WI38 (cell line): ENCODE measurements at regions not wholly inside any gene's neighbourhood (a gene's known extent, or its start where the extent isn't known, plus 50 kb on each side); places are given as distances from the start of the nearest gene placed in this dataset.
"Not testable (repeated sequence)": the region's sequence is repeated elsewhere in the genome, so short reads cannot be mapped to it uniquely, and the experiment has no call there.

Source experiments
- H3K4me3 ChIP-seq: 2 replicates; pipeline ENCODE4 v1.5.1; 2011; ENCODE audit warnings: low read depth, mild to moderate bottlenecking, control low read depth, low read length
- TF ChIP-seq, protein P1 (sequence below): IDR thresholded peaks from 2 replicates; pipeline ENCODE4 v1.5.1; 2012; ENCODE audit warnings: low read depth, mild to moderate bottlenecking, control low read depth, low read length

DNA sequence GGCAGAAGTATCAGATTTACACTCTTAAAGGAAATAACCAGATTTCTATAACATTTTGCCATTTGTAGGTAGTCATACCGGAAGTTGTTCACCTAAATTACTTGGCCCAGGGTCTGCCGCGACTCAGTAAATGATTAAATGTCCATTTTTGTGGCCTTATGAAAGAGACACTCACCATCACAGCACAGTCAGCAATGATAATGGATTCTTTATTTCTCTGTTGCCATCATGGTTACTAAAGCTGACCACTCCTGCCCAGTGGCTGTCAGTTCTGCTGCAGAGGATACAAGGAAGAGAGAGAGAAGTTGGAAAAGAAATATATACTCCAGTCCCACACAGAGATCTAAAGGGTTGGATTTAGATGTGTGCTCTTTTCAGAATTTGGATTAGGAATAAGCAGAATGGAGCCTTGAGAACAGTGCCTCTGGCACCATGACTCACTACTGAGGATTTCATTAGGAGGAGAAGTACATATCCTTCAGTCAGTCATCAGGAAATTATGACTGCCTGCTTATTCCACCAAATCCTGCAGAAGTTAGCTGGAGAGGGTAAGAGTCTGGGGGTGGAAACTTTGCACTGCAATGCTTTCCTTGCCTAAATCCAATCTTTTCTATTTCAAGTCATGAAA is 72.8 kb upstream of the EFNA5 start:
- H3K4me3 ChIP-seq, result no peak overlapping the region
- TF ChIP-seq, protein P1, sequence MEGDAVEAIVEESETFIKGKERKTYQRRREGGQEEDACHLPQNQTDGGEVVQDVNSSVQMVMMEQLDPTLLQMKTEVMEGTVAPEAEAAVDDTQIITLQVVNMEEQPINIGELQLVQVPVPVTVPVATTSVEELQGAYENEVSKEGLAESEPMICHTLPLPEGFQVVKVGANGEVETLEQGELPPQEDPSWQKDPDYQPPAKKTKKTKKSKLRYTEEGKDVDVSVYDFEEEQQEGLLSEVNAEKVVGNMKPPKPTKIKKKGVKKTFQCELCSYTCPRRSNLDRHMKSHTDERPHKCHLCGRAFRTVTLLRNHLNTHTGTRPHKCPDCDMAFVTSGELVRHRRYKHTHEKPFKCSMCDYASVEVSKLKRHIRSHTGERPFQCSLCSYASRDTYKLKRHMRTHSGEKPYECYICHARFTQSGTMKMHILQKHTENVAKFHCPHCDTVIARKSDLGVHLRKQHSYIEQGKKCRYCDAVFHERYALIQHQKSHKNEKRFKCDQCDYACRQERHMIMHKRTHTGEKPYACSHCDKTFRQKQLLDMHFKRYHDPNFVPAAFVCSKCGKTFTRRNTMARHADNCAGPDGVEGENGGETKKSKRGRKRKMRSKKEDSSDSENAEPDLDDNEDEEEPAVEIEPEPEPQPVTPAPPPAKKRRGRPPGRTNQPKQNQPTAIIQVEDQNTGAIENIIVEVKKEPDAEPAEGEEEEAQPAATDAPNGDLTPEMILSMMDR, result no peak

DNA sequence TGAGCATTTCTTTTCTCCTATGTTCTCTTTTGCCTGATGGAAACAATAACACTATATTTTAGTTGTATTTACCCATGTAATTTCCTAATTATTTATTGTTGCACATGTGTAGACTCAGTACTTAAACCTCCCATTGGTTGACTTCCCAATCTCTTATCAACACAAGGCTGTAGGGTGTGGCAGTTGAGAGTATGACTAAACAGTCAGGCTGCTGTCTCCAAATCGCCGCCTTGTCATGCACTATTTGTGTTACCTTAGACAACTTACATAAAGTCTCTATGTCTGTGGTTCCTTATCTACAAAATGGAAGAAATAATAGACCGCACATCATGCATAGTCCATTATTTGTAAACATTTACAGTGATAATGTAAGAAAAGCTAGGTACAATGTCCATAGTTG is 68.9 kb upstream of the EFNA5 start:
- TF ChIP-seq, protein P1, result no peak
- H3K4me3 ChIP-seq, result no peak overlapping the region

DNA sequence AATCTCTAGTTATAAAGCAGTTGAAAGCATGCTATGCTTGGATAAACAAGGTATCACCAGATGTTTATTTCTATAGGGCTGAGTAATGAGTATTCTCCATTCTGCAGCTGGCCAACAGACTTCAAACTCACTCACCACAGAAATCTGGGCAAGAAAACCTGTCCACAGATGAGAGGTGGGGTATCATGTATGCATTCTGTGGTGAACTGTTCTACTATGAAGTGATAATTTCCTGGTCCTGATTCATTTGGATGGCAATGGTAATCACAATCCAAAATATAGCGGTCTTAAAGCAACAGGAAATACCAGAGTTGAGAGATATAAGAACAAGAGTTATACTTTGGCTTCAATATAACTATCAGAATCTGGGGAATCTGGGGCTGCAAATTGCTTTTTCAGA is 65.9 kb upstream of the EFNA5 start:
- TF ChIP-seq, protein P1, result no peak
- no peak overlapping the region for H3K4me3 ChIP-seq

DNA sequence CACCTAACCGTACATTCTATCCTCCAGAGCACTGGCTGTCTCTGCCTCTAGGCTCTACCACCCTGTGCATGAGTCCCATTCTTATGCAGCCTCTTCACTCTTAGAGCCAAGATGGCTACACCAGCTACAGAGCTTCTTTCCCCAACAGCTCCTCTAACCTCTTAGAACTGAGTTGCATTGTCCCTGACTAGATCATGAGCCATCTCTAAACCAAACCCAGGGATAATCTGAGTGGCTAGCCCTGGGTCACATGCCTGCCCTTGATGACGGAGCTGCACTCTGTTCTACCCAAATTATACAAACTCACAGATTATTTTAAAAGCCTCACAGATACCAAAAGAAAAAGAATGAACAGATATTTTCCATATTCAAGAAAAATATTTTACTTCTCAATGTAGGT is 65.4 kb upstream of the EFNA5 start:
- H3K4me3 ChIP-seq, result not testable (repeated sequence)

DNA sequence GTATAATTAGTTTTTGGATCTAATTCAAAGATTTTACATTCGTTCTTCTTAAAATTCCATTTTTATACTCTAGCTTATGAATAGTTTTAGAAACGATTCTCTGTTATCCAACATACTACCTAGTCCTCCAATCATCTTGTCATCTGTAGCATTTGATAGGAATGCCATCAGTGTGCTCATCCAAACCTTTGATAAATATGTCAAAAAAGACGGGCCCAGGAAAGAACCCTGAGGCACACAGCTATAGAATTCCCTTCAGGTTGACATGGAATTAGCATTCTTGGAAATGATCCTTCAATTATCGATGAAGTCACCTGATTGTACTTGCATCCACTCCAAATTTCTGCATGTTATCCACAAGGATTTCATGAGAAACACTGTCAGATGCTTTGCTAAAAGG is 64.8 kb upstream of the EFNA5 start:
- TF ChIP-seq, protein P1, result no peak
- no peak overlapping the region for H3K4me3 ChIP-seq

DNA sequence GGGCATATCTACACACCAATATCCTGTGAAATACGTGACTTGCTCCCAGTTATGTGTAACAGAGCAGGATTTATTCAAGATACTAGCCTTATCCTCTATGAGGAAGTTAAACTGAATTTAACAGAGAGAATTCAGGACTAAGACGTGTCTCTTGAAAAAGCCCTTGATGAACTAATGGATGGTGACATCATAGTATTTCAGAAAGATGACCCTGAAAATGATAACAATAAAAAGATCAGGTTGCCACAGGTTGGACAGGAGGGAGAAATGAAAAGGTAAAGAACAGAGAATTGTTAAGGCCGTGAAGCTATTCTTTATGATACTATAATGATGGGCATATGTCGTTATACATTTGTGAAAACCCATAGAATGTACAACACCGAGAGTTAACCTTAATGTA is 56.2 kb upstream of the EFNA5 start:
- TF ChIP-seq, protein P1, result no peak
- no peak overlapping the region for H3K4me3 ChIP-seq

DNA sequence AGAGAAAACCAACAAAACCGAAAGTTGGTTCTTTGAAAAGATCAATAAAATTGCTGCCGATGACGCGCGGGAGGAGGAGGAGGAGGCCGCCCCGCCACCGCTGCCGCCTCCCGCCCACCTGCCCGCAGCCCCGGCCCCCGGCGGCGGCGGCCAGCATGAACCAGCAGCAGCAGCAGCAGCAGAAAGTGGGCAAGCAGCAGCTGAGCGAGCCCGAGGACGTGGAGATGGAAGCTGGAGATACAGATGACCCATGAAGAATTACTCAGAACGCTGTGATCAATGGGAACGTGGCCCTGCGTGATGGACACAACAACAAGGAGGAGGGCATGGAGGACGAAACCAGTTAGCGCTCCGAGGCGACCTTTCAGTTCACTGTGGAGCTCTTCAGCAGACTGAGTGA is 53.9 kb upstream of the EFNA5 start:
- no peak overlapping the region for H3K4me3 ChIP-seq
- TF ChIP-seq, protein P1, result no peak

DNA sequence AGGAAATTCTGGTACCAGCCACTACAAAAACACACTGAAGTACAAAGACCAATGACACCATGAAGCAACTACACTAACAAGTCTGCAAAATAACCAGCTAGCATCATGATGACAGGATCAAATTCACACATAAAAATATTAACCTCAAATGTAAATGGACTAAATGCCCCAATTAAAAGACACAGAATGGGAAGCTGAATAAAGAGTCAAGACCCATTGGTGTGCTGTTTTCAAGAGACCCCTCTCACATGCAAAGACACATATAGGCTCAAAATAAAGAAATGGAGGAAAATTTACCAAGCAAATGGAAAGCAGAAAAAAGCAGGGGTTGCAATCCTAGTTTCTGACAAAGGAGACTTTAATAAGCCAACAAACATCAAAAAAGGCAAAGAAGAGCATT is 50.5 kb upstream of the EFNA5 start:
- not testable (repeated sequence) for H3K4me3 ChIP-seq
